ENCODE measurements at regions not wholly inside any gene's neighbourhood (a gene's known extent, or its start where the extent isn't known, plus 50 kb on each side); places are given as distances from the start of the nearest gene placed in this dataset.

DNA sequence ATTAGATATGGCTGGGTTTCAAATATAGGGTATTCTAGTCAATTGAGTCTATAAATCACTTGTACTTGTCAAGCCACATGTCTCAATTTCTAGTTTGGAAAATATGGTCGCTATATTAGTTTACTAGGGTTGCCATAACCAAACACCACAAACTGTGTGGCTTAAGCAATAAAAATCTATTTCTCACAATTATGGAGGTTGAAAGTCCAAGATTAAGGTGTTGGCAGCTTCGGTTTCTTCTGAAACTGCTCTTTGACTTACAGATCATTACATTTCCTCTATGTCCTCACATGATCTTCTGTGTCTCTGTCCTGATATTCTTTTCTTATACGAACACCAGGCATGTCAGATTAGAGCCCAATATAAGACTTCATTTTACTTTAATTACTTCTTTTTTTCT lies 55.8 kb upstream of the BASP1 start:
- TF ChIP-seq, protein P1, sequence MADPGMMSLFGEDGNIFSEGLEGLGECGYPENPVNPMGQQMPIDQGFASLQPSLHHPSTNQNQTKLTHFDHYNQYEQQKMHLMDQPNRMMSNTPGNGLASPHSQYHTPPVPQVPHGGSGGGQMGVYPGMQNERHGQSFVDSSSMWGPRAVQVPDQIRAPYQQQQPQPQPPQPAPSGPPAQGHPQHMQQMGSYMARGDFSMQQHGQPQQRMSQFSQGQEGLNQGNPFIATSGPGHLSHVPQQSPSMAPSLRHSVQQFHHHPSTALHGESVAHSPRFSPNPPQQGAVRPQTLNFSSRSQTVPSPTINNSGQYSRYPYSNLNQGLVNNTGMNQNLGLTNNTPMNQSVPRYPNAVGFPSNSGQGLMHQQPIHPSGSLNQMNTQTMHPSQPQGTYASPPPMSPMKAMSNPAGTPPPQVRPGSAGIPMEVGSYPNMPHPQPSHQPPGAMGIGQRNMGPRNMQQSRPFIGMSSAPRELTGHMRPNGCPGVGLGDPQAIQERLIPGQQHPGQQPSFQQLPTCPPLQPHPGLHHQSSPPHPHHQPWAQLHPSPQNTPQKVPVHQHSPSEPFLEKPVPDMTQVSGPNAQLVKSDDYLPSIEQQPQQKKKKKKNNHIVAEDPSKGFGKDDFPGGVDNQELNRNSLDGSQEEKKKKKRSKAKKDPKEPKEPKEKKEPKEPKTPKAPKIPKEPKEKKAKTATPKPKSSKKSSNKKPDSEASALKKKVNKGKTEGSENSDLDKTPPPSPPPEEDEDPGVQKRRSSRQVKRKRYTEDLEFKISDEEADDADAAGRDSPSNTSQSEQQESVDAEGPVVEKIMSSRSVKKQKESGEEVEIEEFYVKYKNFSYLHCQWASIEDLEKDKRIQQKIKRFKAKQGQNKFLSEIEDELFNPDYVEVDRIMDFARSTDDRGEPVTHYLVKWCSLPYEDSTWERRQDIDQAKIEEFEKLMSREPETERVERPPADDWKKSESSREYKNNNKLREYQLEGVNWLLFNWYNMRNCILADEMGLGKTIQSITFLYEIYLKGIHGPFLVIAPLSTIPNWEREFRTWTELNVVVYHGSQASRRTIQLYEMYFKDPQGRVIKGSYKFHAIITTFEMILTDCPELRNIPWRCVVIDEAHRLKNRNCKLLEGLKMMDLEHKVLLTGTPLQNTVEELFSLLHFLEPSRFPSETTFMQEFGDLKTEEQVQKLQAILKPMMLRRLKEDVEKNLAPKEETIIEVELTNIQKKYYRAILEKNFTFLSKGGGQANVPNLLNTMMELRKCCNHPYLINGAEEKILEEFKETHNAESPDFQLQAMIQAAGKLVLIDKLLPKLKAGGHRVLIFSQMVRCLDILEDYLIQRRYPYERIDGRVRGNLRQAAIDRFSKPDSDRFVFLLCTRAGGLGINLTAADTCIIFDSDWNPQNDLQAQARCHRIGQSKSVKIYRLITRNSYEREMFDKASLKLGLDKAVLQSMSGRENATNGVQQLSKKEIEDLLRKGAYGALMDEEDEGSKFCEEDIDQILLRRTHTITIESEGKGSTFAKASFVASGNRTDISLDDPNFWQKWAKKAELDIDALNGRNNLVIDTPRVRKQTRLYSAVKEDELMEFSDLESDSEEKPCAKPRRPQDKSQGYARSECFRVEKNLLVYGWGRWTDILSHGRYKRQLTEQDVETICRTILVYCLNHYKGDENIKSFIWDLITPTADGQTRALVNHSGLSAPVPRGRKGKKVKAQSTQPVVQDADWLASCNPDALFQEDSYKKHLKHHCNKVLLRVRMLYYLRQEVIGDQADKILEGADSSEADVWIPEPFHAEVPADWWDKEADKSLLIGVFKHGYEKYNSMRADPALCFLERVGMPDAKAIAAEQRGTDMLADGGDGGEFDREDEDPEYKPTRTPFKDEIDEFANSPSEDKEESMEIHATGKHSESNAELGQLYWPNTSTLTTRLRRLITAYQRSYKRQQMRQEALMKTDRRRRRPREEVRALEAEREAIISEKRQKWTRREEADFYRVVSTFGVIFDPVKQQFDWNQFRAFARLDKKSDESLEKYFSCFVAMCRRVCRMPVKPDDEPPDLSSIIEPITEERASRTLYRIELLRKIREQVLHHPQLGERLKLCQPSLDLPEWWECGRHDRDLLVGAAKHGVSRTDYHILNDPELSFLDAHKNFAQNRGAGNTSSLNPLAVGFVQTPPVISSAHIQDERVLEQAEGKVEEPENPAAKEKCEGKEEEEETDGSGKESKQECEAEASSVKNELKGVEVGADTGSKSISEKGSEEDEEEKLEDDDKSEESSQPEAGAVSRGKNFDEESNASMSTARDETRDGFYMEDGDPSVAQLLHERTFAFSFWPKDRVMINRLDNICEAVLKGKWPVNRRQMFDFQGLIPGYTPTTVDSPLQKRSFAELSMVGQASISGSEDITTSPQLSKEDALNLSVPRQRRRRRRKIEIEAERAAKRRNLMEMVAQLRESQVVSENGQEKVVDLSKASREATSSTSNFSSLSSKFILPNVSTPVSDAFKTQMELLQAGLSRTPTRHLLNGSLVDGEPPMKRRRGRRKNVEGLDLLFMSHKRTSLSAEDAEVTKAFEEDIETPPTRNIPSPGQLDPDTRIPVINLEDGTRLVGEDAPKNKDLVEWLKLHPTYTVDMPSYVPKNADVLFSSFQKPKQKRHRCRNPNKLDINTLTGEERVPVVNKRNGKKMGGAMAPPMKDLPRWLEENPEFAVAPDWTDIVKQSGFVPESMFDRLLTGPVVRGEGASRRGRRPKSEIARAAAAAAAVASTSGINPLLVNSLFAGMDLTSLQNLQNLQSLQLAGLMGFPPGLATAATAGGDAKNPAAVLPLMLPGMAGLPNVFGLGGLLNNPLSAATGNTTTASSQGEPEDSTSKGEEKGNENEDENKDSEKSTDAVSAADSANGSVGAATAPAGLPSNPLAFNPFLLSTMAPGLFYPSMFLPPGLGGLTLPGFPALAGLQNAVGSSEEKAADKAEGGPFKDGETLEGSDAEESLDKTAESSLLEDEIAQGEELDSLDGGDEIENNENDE (IDR thresholded peaks at IDR 0.05; ENCODE audit: insufficient replicate concordance, low read length): no peak
- TF ChIP-seq, protein P2, sequence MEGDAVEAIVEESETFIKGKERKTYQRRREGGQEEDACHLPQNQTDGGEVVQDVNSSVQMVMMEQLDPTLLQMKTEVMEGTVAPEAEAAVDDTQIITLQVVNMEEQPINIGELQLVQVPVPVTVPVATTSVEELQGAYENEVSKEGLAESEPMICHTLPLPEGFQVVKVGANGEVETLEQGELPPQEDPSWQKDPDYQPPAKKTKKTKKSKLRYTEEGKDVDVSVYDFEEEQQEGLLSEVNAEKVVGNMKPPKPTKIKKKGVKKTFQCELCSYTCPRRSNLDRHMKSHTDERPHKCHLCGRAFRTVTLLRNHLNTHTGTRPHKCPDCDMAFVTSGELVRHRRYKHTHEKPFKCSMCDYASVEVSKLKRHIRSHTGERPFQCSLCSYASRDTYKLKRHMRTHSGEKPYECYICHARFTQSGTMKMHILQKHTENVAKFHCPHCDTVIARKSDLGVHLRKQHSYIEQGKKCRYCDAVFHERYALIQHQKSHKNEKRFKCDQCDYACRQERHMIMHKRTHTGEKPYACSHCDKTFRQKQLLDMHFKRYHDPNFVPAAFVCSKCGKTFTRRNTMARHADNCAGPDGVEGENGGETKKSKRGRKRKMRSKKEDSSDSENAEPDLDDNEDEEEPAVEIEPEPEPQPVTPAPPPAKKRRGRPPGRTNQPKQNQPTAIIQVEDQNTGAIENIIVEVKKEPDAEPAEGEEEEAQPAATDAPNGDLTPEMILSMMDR (IDR thresholded peaks at IDR 0.05; ENCODE audit: control extremely low read depth in 1 of 3, insufficient read depth in 1 of 3, low read depth in 1 of 3, low read length in 3 of 3): no peak
- no peak for TF ChIP-seq TCF12 (IDR thresholded peaks at IDR 0.05; ENCODE audit: low read depth, low read length)
- no peak for TF ChIP-seq GTF2F1 (IDR thresholded peaks at IDR 0.05; ENCODE audit: borderline replicate concordance, low read depth, low read length)
- no peak for TF ChIP-seq JUN (IDR thresholded peaks at IDR 0.05; ENCODE audit: low read depth, low read length)
- no peak for TF ChIP-seq EZH2 (IDR thresholded peaks at IDR 0.05; ENCODE audit: low read depth, low read length, severe bottlenecking)
- TF ChIP-seq RFX5 (IDR thresholded peaks at IDR 0.05; ENCODE audit: borderline replicate concordance, low read depth, low read length): no peak
- TF ChIP-seq TBP (IDR thresholded peaks at IDR 0.05; ENCODE audit: low read depth, low read length): no peak
- no peak for TF ChIP-seq POLR2A (IDR thresholded peaks at IDR 0.05; ENCODE audit: control extremely low read depth in 1 of 2, low read depth in 2 of 2, low read length in 2 of 2)

Data from H1 (cell line).